ENCODE measurements at regions not wholly inside any gene's neighbourhood (a gene's known extent, or its start where the extent isn't known, plus 50 kb on each side); places are given as distances from the start of the nearest gene placed in this dataset.

DNA sequence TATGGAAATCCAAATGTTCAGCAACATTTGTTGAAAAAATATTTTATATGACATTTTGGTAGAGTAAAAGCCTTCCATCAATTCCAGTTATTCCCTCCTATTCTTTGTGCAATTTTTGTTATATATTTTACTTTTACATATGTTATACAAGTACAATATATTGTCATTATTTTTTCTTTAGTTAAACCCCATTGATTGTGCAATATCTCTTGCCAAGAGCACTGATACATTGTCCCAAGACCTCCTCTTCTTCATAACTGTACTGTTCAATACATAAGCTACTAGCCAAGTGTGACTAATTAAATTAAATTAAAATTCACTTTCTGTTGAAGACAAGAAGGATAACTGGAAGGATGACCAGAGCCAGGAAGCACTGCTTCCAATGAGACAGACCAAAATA, 527.5 kb downstream of the TMA16 start:
- TF ChIP-seq, protein P1, sequence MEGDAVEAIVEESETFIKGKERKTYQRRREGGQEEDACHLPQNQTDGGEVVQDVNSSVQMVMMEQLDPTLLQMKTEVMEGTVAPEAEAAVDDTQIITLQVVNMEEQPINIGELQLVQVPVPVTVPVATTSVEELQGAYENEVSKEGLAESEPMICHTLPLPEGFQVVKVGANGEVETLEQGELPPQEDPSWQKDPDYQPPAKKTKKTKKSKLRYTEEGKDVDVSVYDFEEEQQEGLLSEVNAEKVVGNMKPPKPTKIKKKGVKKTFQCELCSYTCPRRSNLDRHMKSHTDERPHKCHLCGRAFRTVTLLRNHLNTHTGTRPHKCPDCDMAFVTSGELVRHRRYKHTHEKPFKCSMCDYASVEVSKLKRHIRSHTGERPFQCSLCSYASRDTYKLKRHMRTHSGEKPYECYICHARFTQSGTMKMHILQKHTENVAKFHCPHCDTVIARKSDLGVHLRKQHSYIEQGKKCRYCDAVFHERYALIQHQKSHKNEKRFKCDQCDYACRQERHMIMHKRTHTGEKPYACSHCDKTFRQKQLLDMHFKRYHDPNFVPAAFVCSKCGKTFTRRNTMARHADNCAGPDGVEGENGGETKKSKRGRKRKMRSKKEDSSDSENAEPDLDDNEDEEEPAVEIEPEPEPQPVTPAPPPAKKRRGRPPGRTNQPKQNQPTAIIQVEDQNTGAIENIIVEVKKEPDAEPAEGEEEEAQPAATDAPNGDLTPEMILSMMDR (IDR thresholded peaks at IDR 0.05), result no peak
- TF ChIP-seq POLR2A (IDR thresholded peaks at IDR 0.05), result no peak

All from vagina (tissue), 2 donors.